Stimulated activated naive CD8-positive, alpha-beta T cell treated with anti-CD3 and anti-CD28 coated beads, Interleukin-15, amount 100 ng/mL, for 72 hours (primary cell): ENCODE measurements at regions not wholly inside any gene's neighbourhood (a gene's known extent, or its start where the extent isn't known, plus 50 kb on each side); places are given as distances from the start of the nearest gene placed in this dataset.

ENCODE experiments used
- ATAC-seq: fragments of 150-1000 bp; cut with Tn5 transposase; 2 replicates; pipeline ENCODE4 v1.10.0; 2021; ENCODE audit warnings: mild to moderate bottlenecking, moderate library complexity
- DNase-seq, 2 donors: peaks; one replicate each; pipeline ENCODE4 v3.0.0; 2021 to 2022
- H3K27ac Mint-ChIP-seq, 2 donors: one replicate each; pipeline ENCODE4 v1.8.0; 2022; ENCODE audit warnings: mild to moderate bottlenecking in 2 of 2, mixed read lengths in 2 of 2, moderate library complexity in 2 of 2
- H3K27me3 Mint-ChIP-seq: one replicate; pipeline ENCODE4 v1.8.0; 2022; ENCODE audit warnings: mixed read lengths
- H3K4me1 Mint-ChIP-seq: one replicate; pipeline ENCODE4 v1.8.0; 2022; ENCODE audit warnings: mild to moderate bottlenecking, mixed read lengths
- H3K4me3 Mint-ChIP-seq, 2 donors: one replicate each; pipeline ENCODE4 v1.8.0; 2022; ENCODE audit warnings: mild to moderate bottlenecking in 2 of 2, mixed read lengths in 2 of 2, moderate library complexity in 1 of 2
- H3K9me3 Mint-ChIP-seq, 2 donors: one replicate each; pipeline ENCODE4 v1.8.0; 2022; ENCODE audit warnings: mixed read lengths in 2 of 2

DNA sequence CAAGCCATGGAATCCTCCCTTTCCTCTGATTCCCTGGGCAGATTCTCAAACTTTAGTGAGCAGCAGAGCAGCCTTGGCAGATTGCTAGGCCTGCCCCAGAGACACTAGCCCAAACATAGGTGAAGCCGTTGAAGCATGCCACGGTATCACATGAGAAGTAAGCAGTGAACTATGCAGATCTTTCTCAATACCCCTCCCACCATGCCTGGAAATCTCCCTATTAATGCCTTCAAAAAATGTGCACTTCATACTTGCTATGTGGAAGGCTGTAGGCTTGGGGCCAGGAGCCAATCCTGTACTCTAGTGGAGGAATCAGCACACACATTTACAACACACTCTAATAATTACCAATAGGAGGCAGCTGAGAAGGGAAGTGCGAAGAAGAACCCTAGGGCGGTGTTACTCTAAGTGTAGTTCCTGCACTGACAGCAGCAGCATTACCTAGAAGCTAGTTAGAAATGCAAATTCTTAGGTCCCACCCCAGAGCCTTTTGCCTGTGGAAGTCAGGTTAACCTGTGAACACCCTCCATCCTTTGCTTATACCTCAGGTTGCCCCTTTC lies 305.1 kb upstream of the SPRED2 start:
- no peak overlapping the region for H3K4me3 Mint-ChIP-seq
- no peak for DNase-seq
- H3K27ac Mint-ChIP-seq = no peak overlapping the region
- H3K9me3 Mint-ChIP-seq = peaks cover 5 to 8% of the 10 kb centered on the region in 2 donors
- H3K4me1 Mint-ChIP-seq = no peaks in the 10 kb centered on the region
- no peaks in the 10 kb centered on the region for H3K27me3 Mint-ChIP-seq
- no peak for ATAC-seq

DNA sequence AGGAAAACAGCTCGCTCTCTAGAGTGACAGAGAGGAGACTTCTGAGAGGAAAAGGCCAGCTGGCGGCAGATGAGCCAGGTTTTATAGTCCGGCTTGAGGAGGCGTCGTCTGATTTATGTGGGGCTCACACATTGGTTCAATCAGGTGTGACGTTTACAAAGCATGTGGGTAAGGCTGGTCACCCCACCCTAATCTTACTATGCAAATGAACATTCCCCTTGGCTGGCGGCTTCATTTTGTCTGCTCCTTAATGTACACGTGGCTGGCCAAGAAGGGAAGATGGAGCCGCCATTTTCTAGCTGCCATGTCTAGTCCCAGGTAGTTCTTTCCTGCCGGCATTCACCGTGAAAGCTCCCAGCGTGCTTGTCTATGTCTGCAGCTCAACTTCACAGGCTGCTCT lies 299.1 kb upstream of the SPRED2 start:
- no peaks in the 10 kb centered on the region for H3K27me3 Mint-ChIP-seq
- ATAC-seq = no peak
- H3K27ac Mint-ChIP-seq = no peak overlapping the region
- H3K4me1 Mint-ChIP-seq = no peaks in the 10 kb centered on the region
- H3K4me3 Mint-ChIP-seq = no peak overlapping the region
- no peak for DNase-seq
- peaks cover 0 to 4% of the 10 kb centered on the region in 2 donors for H3K9me3 Mint-ChIP-seq

DNA sequence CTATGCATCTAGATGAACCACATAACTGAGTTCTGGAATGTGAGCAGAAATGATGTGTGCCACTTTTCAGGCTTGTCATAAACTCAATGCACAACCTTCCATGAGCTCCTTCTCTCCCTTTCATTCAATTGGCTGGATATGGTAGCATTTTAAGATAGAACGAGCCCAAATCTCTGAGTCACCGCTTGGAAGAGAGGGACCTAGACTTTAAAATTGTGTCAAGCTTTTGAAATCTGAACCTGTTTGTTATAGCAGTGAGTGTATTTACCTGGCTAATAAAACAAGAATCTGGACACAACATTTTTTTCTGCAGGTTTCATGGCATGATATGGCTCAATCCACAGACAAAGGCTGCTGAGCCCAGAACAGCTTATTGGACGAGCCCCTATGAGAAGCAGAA lies 297.8 kb upstream of the SPRED2 start:
- H3K9me3 Mint-ChIP-seq = peaks cover 0 to 4% of the 10 kb centered on the region in 2 donors
- no peak overlapping the region for H3K4me3 Mint-ChIP-seq
- ATAC-seq (no peak), DNase-seq (no peak)
- no peak overlapping the region for H3K27ac Mint-ChIP-seq
- H3K27me3 Mint-ChIP-seq = no peaks in the 10 kb centered on the region
- no peaks in the 10 kb centered on the region for H3K4me1 Mint-ChIP-seq

DNA sequence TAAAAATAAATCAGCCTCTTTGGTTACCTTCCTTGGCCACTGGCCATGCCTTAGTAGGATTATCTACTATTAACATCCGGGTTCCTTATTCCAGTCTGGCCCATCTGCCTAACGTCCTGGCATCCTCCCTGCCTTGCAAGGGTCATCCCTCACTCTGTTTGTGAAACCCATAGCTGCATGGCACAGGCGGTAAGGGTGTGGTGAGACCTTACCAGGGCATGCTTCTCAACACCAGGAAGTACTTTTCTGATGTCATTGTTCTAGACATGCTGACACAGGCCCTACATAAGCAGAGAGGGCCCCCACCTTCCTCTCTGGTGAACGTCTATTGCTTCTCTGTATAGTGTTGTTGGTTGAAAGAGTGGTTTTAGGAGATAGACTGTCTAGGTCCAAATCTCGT lies 296.8 kb upstream of the SPRED2 start:
- Mint-ChIP-seq H3K4me3 (no peak overlapping the region), H3K9me3 (peaks cover 0 to 4% of the 10 kb centered on the region in 2 donors), H3K4me1 (no peaks in the 10 kb centered on the region), H3K27ac (no peak overlapping the region), H3K27me3 (no peaks in the 10 kb centered on the region)
- ATAC-seq (no peak), DNase-seq (no peak)

DNA sequence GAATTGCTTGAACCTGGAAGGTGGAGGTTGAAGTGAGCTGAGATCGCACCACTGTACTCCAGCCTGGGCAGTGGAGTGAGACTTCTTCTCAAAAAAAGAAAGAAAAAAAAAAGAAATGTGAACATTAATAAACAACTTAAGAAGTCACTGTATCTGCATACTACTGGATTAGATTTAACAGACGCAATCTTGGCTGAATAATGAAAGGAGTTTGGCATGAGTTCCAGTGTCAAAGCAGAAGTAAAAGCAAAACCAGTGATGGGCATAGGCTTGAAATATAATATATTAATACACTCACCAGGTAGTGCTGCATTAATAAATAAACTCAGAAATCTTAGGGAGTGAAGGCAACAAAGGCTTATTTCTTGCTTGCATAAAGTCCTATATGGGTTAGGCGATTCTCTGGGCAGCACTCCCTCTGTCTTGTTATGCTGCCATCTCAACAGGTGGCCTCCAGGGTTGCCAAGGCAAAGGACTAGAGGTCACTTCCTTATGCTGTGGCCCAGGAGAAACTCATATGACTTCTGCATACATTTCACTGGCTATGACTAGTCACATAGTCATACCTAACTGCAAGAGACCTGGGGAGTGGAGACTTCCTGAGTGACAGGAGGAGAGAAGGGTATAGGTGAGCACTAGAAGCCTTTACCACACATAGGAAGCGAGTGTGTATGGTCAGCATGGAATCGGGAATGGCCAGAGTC lies 296.2 kb upstream of the SPRED2 start:
- ATAC-seq (no peak), DNase-seq (no peak)
- no peak overlapping the region for H3K4me3 Mint-ChIP-seq
- peaks cover 0 to 4% of the 10 kb centered on the region in 2 donors for H3K9me3 Mint-ChIP-seq
- peaks cover under 1% of the 10 kb centered on the region for H3K27me3 Mint-ChIP-seq
- no peaks in the 10 kb centered on the region for H3K4me1 Mint-ChIP-seq
- H3K27ac Mint-ChIP-seq = no peak overlapping the region

DNA sequence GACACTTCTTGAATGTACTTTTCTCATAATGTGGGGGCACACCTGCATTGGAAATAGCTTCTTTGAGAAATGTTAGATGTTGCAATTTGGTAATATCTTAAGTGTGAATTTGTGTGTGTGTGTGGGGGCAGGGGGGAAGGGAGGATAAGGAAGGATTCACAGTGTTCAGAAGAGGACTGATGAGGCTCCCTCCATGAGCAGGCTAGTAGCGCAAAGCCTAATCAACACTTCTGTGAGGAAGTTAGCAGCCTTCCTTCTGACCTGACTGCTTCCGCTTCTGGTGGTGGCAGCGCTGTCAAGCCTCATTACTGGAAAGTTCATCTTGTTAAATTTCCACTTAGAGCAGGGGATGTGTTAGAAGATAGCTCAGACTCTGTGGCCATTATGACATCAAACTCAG lies 295.4 kb upstream of the SPRED2 start:
- no peak for ATAC-seq
- DNase-seq = no peak
- H3K27me3 Mint-ChIP-seq = peaks cover 8% of the 10 kb centered on the region
- H3K9me3 Mint-ChIP-seq = peaks cover 0 to 4% of the 10 kb centered on the region in 2 donors
- H3K4me1 Mint-ChIP-seq = no peaks in the 10 kb centered on the region
- H3K27ac Mint-ChIP-seq = no peak overlapping the region
- no peak overlapping the region for H3K4me3 Mint-ChIP-seq

DNA sequence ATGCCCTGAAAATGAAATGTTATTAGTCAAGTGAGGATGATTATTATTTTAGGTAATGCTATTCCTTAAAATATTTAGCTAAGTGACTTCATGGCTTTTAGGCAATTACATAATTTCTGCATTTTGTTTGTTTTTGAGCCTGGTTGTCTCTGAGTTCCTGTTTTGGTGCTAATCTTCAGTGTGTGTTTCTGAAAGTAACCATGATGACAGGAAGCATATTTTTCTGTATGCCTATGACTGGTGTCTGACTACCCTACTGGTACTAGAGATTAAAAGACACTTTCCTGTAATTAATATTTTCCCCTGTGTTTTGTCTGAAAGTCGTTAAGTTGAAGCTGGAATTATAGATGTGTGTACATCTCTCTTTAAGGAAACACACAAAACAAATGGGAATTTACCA lies 295.0 kb upstream of the SPRED2 start:
- H3K27ac Mint-ChIP-seq = no peak overlapping the region

DNA sequence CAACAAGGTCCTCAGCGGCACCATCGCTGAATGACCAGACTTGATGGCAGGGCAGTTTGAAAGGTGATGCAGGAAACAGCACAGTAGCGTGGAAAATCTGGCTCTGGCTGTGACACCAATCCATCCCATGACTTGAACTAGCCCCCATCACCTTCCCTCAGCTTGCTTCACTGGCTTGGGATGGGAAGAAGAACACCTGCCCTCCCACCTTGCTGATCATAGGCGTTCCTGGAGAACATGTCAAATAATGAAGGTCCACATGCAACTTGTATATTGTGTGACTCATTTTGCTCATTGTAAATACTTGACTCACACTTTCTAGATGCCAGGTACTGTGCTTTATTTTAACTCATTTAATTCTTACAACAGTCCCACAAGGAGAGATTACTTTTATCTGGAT lies 292.4 kb upstream of the SPRED2 start:
- Mint-ChIP-seq H3K4me1 (no peaks in the 10 kb centered on the region), H3K9me3 (peaks cover 0 to 4% of the 10 kb centered on the region in 2 donors), H3K27me3 (peaks cover 8% of the 10 kb centered on the region), H3K27ac (no peak overlapping the region), H3K4me3 (no peak overlapping the region)
- ATAC-seq (no peak), DNase-seq (no peak)

More for the DNA sequence above, 295.0 kb upstream of the SPRED2 start:
- Mint-ChIP-seq H3K9me3 (peaks cover 0 to 4% of the 10 kb centered on the region in 2 donors), H3K4me1 (no peaks in the 10 kb centered on the region), H3K27me3 (peaks cover 8% of the 10 kb centered on the region), H3K4me3 (no peak overlapping the region)
- DNase-seq (no peak), ATAC-seq (no peak)

DNA sequence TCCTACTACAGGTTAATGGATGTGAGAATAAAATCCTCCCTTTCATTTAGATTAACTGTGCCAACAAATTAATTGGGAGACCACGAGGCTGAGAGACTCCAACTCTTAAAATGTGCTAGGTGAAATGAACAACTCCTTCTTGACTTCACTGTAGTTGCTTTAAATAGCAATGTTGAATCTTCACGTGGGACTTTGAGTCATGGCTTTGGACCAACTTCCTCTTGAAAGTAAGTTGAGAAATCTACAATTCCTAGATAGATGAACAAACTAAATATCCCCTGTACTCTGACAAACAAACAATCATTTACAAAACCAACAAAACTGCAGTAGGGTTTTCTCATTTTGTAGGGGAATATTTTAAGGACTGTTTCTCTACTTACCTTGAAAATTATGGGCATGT lies 291.9 kb upstream of the SPRED2 start:
- H3K27me3 Mint-ChIP-seq = peaks cover 8% of the 10 kb centered on the region

DNA sequence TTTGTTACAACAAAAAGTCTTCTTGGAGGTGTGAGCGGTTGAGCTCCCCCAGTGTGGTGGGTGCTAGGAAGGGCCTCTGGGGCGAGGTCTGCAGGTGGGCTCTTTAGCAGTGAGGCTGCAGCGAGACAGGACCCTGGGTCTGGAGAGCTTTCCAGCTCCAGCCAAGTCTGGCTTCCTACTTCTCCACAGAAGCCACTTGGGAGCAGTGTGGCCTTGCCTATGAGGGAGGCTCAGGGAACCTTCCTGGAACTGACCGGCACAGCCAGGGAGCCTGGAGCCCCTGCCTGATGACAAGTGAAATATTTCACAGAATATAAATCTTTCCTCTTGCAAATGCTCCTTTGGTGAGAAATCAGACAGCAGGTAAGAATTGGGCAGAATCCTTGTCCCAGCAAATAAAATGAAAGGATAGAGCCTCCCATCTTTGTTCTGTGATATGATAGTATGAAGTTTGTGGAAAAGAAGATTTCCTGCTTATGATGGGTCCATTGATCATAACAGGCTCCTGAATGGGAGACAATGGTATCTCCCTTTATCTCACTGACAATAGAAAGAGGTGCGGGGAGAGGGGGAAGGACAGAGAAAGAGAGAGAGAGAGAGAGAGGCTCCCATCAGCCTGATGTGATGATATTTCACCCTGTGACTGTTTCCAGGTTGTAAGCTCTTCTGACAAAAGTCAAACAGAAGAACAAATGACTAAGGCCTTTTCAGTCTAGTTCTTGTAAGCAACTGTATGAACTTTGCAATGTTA lies 289.8 kb upstream of the SPRED2 start:
- DNase-seq (no peak), ATAC-seq (no peak)
- no peak overlapping the region for H3K27ac Mint-ChIP-seq
- no peaks in the 10 kb centered on the region for H3K4me1 Mint-ChIP-seq
- peaks cover 13% of the 10 kb centered on the region for H3K27me3 Mint-ChIP-seq
- H3K9me3 Mint-ChIP-seq = no peaks in the 10 kb centered on the region
- H3K4me3 Mint-ChIP-seq = no peak overlapping the region

More for the DNA sequence above, 291.9 kb upstream of the SPRED2 start:
- no peak overlapping the region for H3K4me3 Mint-ChIP-seq
- H3K9me3 Mint-ChIP-seq = peaks cover 0 to 4% of the 10 kb centered on the region in 2 donors
- ATAC-seq = no peak
- H3K4me1 Mint-ChIP-seq = no peaks in the 10 kb centered on the region
- no peak for DNase-seq
- H3K27ac Mint-ChIP-seq = no peak overlapping the region

DNA sequence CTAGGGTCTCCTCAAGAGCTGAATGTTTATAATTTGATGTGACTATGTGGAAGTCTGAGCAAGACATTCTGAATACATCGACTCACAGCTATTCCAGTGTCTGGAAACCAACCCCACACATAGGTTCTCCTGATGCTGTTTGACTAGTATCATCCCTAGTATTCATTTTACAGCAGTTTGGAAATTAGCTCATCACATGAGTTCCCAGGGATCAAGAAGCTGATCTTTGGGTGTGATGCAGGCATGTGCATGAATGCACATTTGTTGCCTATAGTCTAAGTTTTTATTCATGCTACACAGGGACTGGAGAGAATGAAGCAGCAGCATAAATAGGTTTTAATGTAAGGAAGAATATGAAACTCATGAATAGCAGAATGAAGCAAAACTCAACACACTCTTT lies 284.3 kb upstream of the SPRED2 start:
- DNase-seq = no peak
- no peak for ATAC-seq

DNA sequence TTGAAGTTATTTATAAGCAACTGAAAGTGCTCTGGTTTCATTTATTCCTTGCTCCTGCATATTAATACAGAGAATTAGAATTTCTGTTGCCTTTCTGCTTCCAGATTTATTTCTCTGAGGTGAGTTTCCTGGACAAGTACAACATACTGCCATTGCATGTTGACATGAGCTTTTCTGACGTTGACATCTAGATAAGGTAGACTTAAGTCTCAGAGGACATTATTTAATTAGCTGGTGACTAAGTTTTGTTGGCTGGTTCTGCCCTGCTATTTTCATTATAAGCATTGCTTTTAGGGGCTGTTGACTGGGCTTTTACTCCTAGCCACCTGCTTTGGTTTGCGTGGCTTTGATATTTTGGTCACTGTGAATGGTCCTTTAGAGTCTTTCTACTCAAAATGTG lies 282.9 kb upstream of the SPRED2 start:
- Mint-ChIP-seq H3K4me1 (no peaks in the 10 kb centered on the region), H3K27me3 (peaks cover 12% of the 10 kb centered on the region), H3K9me3 (no peaks in the 10 kb centered on the region), H3K4me3 (no peak overlapping the region), H3K27ac (no peak overlapping the region)
- no peak for DNase-seq
- ATAC-seq = no peak

More for the DNA sequence above, 284.3 kb upstream of the SPRED2 start:
- no peak overlapping the region for H3K4me3 Mint-ChIP-seq
- H3K9me3 Mint-ChIP-seq = no peaks in the 10 kb centered on the region
- no peaks in the 10 kb centered on the region for H3K4me1 Mint-ChIP-seq
- no peak overlapping the region for H3K27ac Mint-ChIP-seq
- H3K27me3 Mint-ChIP-seq = peaks cover 12% of the 10 kb centered on the region

DNA sequence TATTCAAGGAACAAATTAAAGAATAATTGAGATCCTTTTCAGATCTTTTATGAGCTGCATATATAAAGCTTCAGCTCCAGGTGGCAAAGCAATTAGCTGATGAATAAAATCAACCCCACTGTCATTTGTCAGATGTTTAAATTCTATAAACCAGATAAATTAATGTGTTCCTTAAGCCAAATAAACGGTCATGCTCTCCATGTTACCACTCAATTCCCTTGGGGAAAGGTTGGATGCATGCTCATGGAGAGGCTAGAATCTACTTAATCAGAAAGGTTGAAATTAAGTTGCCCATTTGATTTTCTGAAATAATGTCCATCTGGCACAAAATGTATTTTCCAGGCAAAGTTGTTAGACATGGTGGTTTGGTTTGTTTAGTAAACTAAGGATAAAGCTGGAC lies 282.5 kb upstream of the SPRED2 start:
- no peak for DNase-seq
- Mint-ChIP-seq H3K4me1 (no peaks in the 10 kb centered on the region), H3K9me3 (no peaks in the 10 kb centered on the region), H3K4me3 (no peak overlapping the region), H3K27ac (no peak overlapping the region), H3K27me3 (peaks cover 12% of the 10 kb centered on the region)
- no peak for ATAC-seq

DNA sequence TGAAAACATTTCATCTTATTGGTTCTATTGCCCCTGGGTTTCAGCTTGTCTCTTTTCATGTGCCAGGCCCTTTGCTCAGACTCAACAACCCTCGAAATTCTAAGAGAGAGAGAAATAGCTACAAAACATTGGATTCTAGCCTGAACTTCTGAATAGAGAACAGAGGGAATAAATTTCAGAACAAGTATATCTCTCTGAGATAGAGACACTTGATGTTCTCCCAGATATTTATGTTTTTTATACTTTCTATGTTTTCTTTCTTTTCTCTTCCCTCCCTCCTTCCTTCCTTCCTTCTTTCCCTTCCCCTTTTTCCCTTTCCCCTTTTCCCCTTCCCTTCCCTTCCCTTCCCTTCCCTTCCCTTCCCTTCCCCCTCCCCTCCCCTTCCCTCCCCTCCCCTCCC lies 279.5 kb upstream of the SPRED2 start:
- no peak overlapping the region for H3K27ac Mint-ChIP-seq
- no peaks in the 10 kb centered on the region for H3K4me1 Mint-ChIP-seq
- H3K27me3 Mint-ChIP-seq = peaks cover 12% of the 10 kb centered on the region
- DNase-seq = no peak
- H3K9me3 Mint-ChIP-seq = no peaks in the 10 kb centered on the region
- no peak for ATAC-seq
- H3K4me3 Mint-ChIP-seq = no peak overlapping the region

DNA sequence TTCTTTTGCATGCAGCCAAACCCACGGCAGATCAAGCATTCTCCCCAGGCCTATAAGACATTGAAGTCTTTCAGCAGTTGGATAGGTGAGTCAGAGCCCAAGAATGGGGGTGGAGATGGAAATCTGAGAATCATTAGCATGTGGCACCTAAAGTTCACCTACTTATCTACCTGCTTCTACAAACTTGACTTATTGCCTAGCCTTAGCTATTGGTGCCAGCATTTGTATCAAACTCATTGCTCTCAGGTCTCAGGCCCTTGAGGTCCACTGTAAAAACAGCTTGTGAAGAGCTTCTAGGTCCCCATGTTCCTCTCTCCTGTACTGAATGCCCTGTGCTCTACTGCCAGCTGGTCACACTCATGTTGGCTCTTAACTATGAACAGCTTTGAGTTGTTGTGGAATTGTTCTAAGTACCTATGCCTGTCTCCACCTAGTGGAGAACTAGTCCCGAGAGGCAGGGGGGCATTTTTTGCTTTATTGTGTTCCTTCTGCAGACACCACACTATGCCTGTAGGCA lies 278.4 kb upstream of the SPRED2 start:
- DNase-seq = no peak
- Mint-ChIP-seq H3K4me3 (no peak overlapping the region), H3K4me1 (no peaks in the 10 kb centered on the region), H3K27ac (no peak overlapping the region), H3K27me3 (peaks cover 9% of the 10 kb centered on the region), H3K9me3 (no peaks in the 10 kb centered on the region)
- ATAC-seq = no peak

DNA sequence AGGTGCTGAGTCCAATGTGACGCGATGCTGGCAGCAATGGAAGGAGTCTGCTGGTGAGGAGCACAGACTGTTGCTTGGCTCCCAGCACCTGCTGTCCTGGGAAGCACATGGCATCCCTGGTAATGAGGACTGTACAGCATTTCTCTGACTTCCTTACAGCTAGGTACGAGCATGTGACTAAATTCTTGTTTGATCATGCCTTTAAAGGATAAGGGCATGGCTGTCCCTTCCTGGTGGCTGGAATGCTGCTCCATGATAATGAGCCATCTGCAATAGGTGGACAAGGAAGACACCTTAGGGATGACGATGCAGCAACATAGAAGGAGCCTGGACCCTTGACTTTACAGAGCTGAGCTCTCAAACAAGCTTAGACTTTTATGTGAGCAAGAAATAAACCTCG lies 278.0 kb upstream of the SPRED2 start:
- no peaks in the 10 kb centered on the region for H3K4me1 Mint-ChIP-seq
- no peak for DNase-seq

More for the DNA sequence above, 278.0 kb upstream of the SPRED2 start:
- Mint-ChIP-seq H3K27ac (no peak overlapping the region), H3K9me3 (no peaks in the 10 kb centered on the region), H3K27me3 (peaks cover 9% of the 10 kb centered on the region), H3K4me3 (no peak overlapping the region)
- no peak for ATAC-seq
